ENCODE measurements at regions not wholly inside any gene's neighbourhood (a gene's known extent, or its start where the extent isn't known, plus 50 kb on each side); places are given as distances from the start of the nearest gene placed in this dataset.

- H4K20me1 ChIP-seq (ENCODE audit: control insufficient read depth, insufficient read depth, insufficient read length), result no peaks in the 10 kb centered on the region
- Mint-ChIP-seq H3K4me3 (no peak overlapping the region), H3K27ac (no peak overlapping the region), H3K4me1 (no peaks in the 10 kb centered on the region), H3K36me3 (ENCODE audit: insufficient read depth in 1 of 3, low read depth in 3 of 3) (no peaks in the 10 kb centered on the region), H3K27me3 (ENCODE audit: low read depth) (no peaks in the 10 kb centered on the region; the same call in 1 of the 2 replicates), H3K9me3 (no peaks in the 10 kb centered on the region)
- H4K8ac ChIP-seq (replicated peaks; ENCODE audit: insufficient read length, low read depth, low read length), result no peak overlapping the region
- no peak overlapping the region for H4K91ac ChIP-seq (ENCODE audit: insufficient read length, low read depth, low read length)
- no peaks in the 10 kb centered on the region for H3K27me3 ChIP-seq (ENCODE audit: insufficient read depth, low read length)
- no peak overlapping the region for H3K4me2 ChIP-seq (ENCODE audit: insufficient read depth, insufficient read length, low read length)
- no peak overlapping the region for H3K4ac ChIP-seq (ENCODE audit: low read depth, low read length)
- H3K79me1 ChIP-seq (ENCODE audit: insufficient read depth, low read depth, low read length, poor library complexity, severe bottlenecking), result no peaks in the 10 kb centered on the region
- H3K27ac ChIP-seq (ENCODE audit: insufficient read length, low read depth, low read length), result no peak overlapping the region
- H2AFZ ChIP-seq (ENCODE audit: low read length), result peak overlapping the region; percentile 56
- no peak overlapping the region for H3K9ac ChIP-seq (ENCODE audit: extremely low read depth, insufficient read length, low read length)
- H2BK15ac ChIP-seq (ENCODE audit: low read depth, low read length), result no peak overlapping the region
- no peak overlapping the region for H3K23ac ChIP-seq (ENCODE audit: insufficient read length, low read depth, low read length)
- H2BK120ac ChIP-seq (ENCODE audit: low read depth, low read length, poor library complexity, severe bottlenecking), result no peak overlapping the region
- H3K18ac ChIP-seq (ENCODE audit: insufficient read length, low read depth, low read length), result no peak overlapping the region
- H4K5ac ChIP-seq (ENCODE audit: insufficient read length, low read depth, low read length), result no peak overlapping the region
- no peaks in the 10 kb centered on the region for H3K9me3 ChIP-seq (ENCODE audit: control insufficient read depth, low read depth, low read length)
- no peak overlapping the region for H2BK5ac ChIP-seq (ENCODE audit: insufficient read length, low read length)
- TF ChIP-seq, protein P1, sequence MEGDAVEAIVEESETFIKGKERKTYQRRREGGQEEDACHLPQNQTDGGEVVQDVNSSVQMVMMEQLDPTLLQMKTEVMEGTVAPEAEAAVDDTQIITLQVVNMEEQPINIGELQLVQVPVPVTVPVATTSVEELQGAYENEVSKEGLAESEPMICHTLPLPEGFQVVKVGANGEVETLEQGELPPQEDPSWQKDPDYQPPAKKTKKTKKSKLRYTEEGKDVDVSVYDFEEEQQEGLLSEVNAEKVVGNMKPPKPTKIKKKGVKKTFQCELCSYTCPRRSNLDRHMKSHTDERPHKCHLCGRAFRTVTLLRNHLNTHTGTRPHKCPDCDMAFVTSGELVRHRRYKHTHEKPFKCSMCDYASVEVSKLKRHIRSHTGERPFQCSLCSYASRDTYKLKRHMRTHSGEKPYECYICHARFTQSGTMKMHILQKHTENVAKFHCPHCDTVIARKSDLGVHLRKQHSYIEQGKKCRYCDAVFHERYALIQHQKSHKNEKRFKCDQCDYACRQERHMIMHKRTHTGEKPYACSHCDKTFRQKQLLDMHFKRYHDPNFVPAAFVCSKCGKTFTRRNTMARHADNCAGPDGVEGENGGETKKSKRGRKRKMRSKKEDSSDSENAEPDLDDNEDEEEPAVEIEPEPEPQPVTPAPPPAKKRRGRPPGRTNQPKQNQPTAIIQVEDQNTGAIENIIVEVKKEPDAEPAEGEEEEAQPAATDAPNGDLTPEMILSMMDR (conservative IDR thresholded peaks at IDR 0.05), result no peak
- no peak overlapping the region for H3K56ac ChIP-seq (ENCODE audit: insufficient read length, low read depth, low read length)
- no peak overlapping the region for H3T11ph ChIP-seq (ENCODE audit: low read length)
- WGBS (ENCODE audit: extremely low coverage, insufficient read length, low lambda C conversion rate), result no CpG with 5 or more reads among the region's 6 CpGs
- H3K23me2 ChIP-seq (ENCODE audit: insufficient read length, low read depth, low read length, poor library complexity, severe bottlenecking), result no peaks in the 10 kb centered on the region
- H2BK12ac ChIP-seq (ENCODE audit: insufficient read length, low read depth, low read length), result no peak overlapping the region
- H2AK5ac ChIP-seq (ENCODE audit: insufficient read length, low read length), result no peak overlapping the region
- no peaks in the 10 kb centered on the region for H3K79me2 ChIP-seq (ENCODE audit: insufficient read depth, low read length)
- DNase-seq, result no peak
- no peak overlapping the region for H3K14ac ChIP-seq (ENCODE audit: insufficient read depth, low read length)
- H2BK20ac ChIP-seq (ENCODE audit: low read depth, low read length, poor library complexity, severe bottlenecking), result no peak overlapping the region
- H3K4me1 ChIP-seq (ENCODE audit: insufficient read depth, low read length), result no peaks in the 10 kb centered on the region
These were observed 571.7 kb downstream of the KCTD12 start for GRCh38 chr13:76314495-76314894.
